Esophagus squamous epithelium (tissue), 4 donors: ENCODE measurements at regions not wholly inside any gene's neighbourhood (a gene's known extent, or its start where the extent isn't known, plus 50 kb on each side); places are given as distances from the start of the nearest gene placed in this dataset.

ENCODE experiments used
- POLR2A ChIP-seq, 4 donors: fragments of 450-650 bp; IDR thresholded peaks; one replicate each; pipeline ENCODE4 v1.6.1; 2017; ENCODE audit warnings: antibody characterized with exemption in 4 of 4, mild to moderate bottlenecking in 4 of 4, moderate library complexity in 3 of 4
- TF ChIP-seq, protein P1 (sequence below), 6 experiments: fragments of 450-650 bp in 4 of 6; fragments of 200-600 bp in 2 of 6; sonication (generic) in 2 of 6; IDR thresholded peaks; one replicate each; pipeline ENCODE4 v1.5.1; 2016 to 2019; ENCODE audit warnings: antibody characterized with exemption in 6 of 6, mild to moderate bottlenecking in 4 of 6, moderate library complexity in 4 of 6

DNA sequence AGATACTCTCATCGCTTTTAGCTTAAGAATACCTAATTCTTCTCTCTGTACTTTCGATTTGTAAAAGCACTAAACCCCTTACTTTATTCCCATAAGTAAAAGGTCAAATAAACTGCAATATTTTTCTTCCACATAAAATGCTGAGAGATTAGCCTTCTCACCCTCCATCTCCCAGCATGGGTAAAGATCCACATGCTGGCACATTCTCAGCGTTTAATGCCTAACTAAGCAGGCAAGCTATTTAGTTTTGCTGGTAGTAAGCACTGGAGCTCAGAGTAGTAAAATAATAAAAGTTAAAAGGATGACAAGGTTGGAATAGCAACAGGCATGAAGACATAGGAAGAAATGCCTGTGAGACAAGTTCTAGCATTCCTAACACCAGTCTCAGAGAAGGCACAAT, 65.9 kb upstream of the NEBL start:
- TF ChIP-seq, protein P1, sequence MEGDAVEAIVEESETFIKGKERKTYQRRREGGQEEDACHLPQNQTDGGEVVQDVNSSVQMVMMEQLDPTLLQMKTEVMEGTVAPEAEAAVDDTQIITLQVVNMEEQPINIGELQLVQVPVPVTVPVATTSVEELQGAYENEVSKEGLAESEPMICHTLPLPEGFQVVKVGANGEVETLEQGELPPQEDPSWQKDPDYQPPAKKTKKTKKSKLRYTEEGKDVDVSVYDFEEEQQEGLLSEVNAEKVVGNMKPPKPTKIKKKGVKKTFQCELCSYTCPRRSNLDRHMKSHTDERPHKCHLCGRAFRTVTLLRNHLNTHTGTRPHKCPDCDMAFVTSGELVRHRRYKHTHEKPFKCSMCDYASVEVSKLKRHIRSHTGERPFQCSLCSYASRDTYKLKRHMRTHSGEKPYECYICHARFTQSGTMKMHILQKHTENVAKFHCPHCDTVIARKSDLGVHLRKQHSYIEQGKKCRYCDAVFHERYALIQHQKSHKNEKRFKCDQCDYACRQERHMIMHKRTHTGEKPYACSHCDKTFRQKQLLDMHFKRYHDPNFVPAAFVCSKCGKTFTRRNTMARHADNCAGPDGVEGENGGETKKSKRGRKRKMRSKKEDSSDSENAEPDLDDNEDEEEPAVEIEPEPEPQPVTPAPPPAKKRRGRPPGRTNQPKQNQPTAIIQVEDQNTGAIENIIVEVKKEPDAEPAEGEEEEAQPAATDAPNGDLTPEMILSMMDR (IDR thresholded peaks at IDR 0.05): no peak
- no peak for TF ChIP-seq POLR2A (IDR thresholded peaks at IDR 0.05)
